GM12878 (cell line): ENCODE measurements at regions not wholly inside any gene's neighbourhood (a gene's known extent, or its start where the extent isn't known, plus 50 kb on each side); places are given as distances from the start of the nearest gene placed in this dataset.

Experiments
- E4F1 ChIP-seq: fragments of 450-650 bp; IDR thresholded peaks from 2 replicates; pipeline ENCODE4 v1.6.1; 2018; ENCODE audit warnings: borderline replicate concordance, mild to moderate bottlenecking; ENCODE audit not compliant: partially characterized antibody
- IKZF1 ChIP-seq: fragments of 450-650 bp; conservative IDR thresholded peaks from 2 replicates; pipeline ENCODE4 v1.6.1; 2017; ENCODE audit warnings: antibody characterized with exemption, mild to moderate bottlenecking
- TF ChIP-seq, protein P1 (sequence below): IDR thresholded peaks from 2 replicates; pipeline ENCODE4 v1.6.1; 2012; ENCODE audit warnings: mild to moderate bottlenecking, low read depth, low read length
- TF ChIP-seq, protein P2 (sequence below): fragments of 450-650 bp; IDR thresholded peaks from 2 replicates; pipeline ENCODE4 v1.6.1; 2017; ENCODE audit warnings: antibody characterized with exemption, mild to moderate bottlenecking, moderate library complexity

DNA sequence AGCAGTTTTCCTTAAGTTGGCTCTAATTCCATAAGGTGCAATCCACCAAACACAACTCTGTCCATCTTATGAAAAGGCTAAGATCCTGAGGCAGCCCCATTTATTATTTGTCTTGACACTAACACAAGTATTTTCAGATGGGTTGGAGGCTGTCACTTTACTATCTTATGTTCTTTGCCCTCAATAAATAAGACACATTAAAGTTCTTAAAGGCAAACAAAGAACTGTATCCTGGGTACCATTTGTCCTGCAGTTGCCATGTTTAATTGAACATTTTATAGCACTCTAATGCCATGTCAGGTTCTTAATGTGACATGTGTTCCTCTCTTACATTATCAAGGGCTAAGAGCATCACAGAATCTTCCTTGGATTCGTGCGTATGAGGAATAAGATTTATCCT is 189.5 kb upstream of the SNX2 start (continued):
- TF ChIP-seq, protein P1, sequence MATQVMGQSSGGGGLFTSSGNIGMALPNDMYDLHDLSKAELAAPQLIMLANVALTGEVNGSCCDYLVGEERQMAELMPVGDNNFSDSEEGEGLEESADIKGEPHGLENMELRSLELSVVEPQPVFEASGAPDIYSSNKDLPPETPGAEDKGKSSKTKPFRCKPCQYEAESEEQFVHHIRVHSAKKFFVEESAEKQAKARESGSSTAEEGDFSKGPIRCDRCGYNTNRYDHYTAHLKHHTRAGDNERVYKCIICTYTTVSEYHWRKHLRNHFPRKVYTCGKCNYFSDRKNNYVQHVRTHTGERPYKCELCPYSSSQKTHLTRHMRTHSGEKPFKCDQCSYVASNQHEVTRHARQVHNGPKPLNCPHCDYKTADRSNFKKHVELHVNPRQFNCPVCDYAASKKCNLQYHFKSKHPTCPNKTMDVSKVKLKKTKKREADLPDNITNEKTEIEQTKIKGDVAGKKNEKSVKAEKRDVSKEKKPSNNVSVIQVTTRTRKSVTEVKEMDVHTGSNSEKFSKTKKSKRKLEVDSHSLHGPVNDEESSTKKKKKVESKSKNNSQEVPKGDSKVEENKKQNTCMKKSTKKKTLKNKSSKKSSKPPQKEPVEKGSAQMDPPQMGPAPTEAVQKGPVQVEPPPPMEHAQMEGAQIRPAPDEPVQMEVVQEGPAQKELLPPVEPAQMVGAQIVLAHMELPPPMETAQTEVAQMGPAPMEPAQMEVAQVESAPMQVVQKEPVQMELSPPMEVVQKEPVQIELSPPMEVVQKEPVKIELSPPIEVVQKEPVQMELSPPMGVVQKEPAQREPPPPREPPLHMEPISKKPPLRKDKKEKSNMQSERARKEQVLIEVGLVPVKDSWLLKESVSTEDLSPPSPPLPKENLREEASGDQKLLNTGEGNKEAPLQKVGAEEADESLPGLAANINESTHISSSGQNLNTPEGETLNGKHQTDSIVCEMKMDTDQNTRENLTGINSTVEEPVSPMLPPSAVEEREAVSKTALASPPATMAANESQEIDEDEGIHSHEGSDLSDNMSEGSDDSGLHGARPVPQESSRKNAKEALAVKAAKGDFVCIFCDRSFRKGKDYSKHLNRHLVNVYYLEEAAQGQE: no peak
- TF ChIP-seq, protein P2, sequence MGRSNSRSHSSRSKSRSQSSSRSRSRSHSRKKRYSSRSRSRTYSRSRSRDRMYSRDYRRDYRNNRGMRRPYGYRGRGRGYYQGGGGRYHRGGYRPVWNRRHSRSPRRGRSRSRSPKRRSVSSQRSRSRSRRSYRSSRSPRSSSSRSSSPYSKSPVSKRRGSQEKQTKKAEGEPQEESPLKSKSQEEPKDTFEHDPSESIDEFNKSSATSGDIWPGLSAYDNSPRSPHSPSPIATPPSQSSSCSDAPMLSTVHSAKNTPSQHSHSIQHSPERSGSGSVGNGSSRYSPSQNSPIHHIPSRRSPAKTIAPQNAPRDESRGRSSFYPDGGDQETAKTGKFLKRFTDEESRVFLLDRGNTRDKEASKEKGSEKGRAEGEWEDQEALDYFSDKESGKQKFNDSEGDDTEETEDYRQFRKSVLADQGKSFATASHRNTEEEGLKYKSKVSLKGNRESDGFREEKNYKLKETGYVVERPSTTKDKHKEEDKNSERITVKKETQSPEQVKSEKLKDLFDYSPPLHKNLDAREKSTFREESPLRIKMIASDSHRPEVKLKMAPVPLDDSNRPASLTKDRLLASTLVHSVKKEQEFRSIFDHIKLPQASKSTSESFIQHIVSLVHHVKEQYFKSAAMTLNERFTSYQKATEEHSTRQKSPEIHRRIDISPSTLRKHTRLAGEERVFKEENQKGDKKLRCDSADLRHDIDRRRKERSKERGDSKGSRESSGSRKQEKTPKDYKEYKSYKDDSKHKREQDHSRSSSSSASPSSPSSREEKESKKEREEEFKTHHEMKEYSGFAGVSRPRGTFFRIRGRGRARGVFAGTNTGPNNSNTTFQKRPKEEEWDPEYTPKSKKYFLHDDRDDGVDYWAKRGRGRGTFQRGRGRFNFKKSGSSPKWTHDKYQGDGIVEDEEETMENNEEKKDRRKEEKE: no peak
- TF ChIP-seq E4F1 (no peak), IKZF1 (no peak)
